ENCODE measurements at regions not wholly inside any gene's neighbourhood (a gene's known extent, or its start where the extent isn't known, plus 50 kb on each side); places are given as distances from the start of the nearest gene placed in this dataset.
A peak's percentile ranks its signal among the peaks of the same experiment; 100 is the strongest.

- TF ChIP-seq POLR2AphosphoS5 (IDR thresholded peaks at IDR 0.05) (no peak), POLR2A (IDR thresholded peaks at IDR 0.05) (no peak), EP300 (IDR thresholded peaks at IDR 0.05) (no peak)
- TF ChIP-seq, protein P1, sequence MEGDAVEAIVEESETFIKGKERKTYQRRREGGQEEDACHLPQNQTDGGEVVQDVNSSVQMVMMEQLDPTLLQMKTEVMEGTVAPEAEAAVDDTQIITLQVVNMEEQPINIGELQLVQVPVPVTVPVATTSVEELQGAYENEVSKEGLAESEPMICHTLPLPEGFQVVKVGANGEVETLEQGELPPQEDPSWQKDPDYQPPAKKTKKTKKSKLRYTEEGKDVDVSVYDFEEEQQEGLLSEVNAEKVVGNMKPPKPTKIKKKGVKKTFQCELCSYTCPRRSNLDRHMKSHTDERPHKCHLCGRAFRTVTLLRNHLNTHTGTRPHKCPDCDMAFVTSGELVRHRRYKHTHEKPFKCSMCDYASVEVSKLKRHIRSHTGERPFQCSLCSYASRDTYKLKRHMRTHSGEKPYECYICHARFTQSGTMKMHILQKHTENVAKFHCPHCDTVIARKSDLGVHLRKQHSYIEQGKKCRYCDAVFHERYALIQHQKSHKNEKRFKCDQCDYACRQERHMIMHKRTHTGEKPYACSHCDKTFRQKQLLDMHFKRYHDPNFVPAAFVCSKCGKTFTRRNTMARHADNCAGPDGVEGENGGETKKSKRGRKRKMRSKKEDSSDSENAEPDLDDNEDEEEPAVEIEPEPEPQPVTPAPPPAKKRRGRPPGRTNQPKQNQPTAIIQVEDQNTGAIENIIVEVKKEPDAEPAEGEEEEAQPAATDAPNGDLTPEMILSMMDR (IDR thresholded peaks at IDR 0.05): no peak
- Histone ChIP-seq H3K4me3 (no peak overlapping the region), H3K27me3 (peaks cover 27% of the 10 kb centered on the region), H3K4me1 (peaks cover 10% of the 10 kb centered on the region), H3K36me3 (no peaks in the 10 kb centered on the region), H3K9me3 (no peaks in the 10 kb centered on the region), H3K27ac (no peak overlapping the region)
- WGBS: 81% methylated on average over 7 of the region's 7 CpGs
- peak; percentile 31 to 39 for DNase-seq (ENCODE audit: low spot score in 2 of 2)
Measured at GRCh38 chr22:44554411-44554810, 56.4 kb upstream of the RTL6 start.

DNA sequence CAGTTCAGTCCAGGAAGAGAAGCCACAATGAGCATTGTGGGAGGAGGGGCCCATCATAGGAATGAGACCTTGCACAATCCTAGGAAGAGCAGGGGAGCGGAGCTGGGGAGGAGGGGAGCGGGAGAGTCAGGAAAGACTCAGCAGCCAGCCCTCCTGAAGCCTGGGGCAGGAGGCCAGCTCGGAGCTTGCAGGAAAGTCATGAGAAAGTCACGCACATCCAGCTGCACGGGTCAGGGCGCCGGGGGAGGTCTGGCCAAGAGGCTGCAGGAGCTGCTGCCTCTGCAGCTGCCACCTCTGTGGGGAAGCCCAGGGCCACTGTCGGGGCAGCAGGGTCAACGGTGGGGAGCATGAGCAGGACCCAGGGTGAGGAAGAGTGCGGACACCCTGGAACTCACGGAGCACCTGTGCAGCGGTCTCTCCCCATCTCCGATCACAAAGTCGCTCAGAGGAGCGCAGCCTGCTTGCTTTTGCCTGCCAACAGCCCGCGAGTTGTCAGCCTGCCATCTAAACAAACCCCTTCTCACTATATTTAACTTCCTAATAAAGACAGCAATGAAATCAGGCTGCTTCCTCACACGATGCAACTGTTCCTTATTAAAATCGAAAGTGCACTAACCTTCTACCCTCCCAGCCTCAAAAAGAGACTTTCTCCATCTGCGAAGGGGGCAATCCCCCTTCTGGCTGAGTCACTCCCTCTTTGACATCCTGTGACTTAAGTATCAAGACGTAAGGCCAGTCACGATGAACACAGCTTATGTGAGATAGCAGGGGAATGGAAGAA lies 52.9 kb upstream of the RTL6 start:
- Histone ChIP-seq H3K27ac (no peak overlapping the region), H3K27me3 (peaks cover 17% of the 10 kb centered on the region), H3K9me3 (no peaks in the 10 kb centered on the region), H3K4me3 (peak overlapping the region; percentile 40), H3K4me1 (peaks cover 10% of the 10 kb centered on the region), H3K36me3 (no peaks in the 10 kb centered on the region)
- 46% methylated on average over 22 of the region's 22 CpGs for WGBS
- peak; percentile 65 to 79 for DNase-seq (ENCODE audit: low spot score in 2 of 2)
- no peak for TF ChIP-seq POLR2AphosphoS5 (IDR thresholded peaks at IDR 0.05)
- TF ChIP-seq POLR2A (IDR thresholded peaks at IDR 0.05): no peak

DNA sequence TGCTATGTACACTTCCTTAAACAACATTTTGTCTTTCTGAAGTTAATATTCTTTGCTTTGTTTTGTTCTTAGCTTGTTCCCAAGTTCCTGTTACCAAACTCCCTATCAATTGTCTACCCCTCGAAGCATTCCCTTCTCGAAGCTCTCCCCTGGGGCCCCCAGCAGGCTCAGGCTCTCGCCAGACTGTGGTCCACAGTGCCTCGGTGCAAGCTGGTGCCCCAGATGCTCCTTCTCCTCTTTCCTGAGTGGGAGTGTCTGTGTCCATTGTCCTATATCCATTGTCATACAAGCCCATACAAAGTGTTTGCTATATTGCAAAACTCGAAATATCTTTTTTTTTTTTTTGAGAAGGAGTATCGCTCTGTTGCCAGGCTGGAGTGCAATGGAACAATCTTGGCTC lies 51.7 kb upstream of the RTL6 start:
- Histone ChIP-seq H3K4me3 (no peak overlapping the region), H3K4me1 (peaks cover 10% of the 10 kb centered on the region), H3K36me3 (no peaks in the 10 kb centered on the region), H3K27ac (no peak overlapping the region), H3K27me3 (peaks cover 16% of the 10 kb centered on the region), H3K9me3 (no peaks in the 10 kb centered on the region)
- 68% methylated on average over 6 of the region's 6 CpGs for WGBS
- TF ChIP-seq, protein P1 (IDR thresholded peaks at IDR 0.05): no peak
- TF ChIP-seq POLR2AphosphoS5 (IDR thresholded peaks at IDR 0.05) (no peak), POLR2A (IDR thresholded peaks at IDR 0.05) (no peak), EP300 (IDR thresholded peaks at IDR 0.05) (no peak)
- peak in 1 of 2 donors; percentile 35 for DNase-seq (ENCODE audit: low spot score in 2 of 2)

GRCh38 chr22:44548981-44549380 lies 50.9 kb upstream of the RTL6 start:
- peak in 1 of 2 donors; percentile 55 for DNase-seq (ENCODE audit: low spot score in 2 of 2)
- 88% methylated on average over 10 of the region's 10 CpGs for WGBS
- H3K27ac ChIP-seq: no peak overlapping the region
- no peaks in the 10 kb centered on the region for H3K36me3 ChIP-seq
- no peaks in the 10 kb centered on the region for H3K9me3 ChIP-seq
- H3K27me3 ChIP-seq: peaks cover 19% of the 10 kb centered on the region
- H3K4me3 ChIP-seq: no peak overlapping the region
- H3K4me1 ChIP-seq: peaks cover 10% of the 10 kb centered on the region
- TF ChIP-seq EP300 (IDR thresholded peaks at IDR 0.05) (no peak), POLR2AphosphoS5 (IDR thresholded peaks at IDR 0.05) (no peak), POLR2A (IDR thresholded peaks at IDR 0.05) (no peak)
- TF ChIP-seq, protein P1 (IDR thresholded peaks at IDR 0.05): no peak

All from suprapubic skin (tissue), 4 donors.